ENCODE measurements at regions not wholly inside any gene's neighbourhood (a gene's known extent, or its start where the extent isn't known, plus 50 kb on each side); places are given as distances from the start of the nearest gene placed in this dataset.

DNA sequence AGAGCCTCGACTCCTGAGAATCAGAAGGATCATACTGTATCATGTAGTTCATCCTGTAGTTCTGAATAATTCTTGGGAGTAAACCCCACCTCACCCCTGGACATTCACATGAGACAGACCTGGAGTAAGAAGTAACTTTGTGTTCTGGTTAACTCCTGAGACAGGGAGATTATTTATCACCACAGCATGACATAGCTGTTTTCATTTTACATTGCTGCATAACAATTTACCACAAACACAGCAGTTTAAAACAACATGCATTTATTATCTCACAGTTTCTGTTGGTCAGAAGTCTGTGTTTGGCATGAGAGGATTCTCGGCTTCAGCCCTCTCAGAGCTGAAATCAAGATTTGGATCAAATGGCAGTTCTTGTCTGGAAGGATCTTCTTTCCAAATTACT is 855.8 kb upstream of the FANCL start:
- no peak for DNase-seq (ENCODE audit: low read depth, low spot score)

DNA sequence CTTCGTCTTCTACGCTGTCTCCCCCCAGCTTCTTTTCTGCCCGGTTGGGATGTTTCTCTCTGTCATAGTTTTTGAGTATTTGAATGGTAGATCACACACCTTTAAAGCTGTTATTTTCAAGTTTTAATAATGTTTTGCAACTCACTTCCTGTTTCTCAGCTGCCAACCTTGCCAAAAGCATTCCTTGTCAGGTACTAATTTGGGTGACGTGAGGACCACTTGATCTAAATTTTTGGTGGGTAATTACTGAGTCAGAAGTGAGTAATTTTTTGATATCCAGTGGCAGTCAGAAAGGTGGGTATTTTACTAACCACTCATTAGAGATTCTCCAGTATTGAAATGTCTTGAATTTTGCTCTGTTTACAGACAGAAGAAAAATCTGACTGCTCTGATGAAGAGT is 852.4 kb upstream of the FANCL start:
- no peak for DNase-seq (ENCODE audit: low read depth, low spot score)

DNA sequence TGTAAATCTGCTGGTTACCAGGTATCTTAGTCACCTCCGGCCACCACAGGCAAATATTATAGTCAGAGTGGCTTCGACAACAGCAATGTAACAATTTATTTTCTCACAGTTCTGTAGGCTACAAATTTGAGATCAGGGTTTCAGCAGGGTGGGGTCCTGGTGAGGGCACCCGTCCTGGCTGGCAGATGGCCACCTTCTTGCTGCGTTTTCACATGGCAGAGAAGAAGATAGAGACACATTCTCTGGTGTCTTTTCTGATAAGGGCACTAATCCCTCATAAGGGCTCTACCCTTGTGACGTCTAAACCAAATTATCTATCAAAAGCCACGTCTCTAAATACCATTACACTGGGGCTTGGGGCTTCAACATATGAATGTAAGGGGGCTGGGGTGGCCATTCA is 843.2 kb upstream of the FANCL start:
- DNase-seq (ENCODE audit: low read depth, low spot score): no peak

DNA sequence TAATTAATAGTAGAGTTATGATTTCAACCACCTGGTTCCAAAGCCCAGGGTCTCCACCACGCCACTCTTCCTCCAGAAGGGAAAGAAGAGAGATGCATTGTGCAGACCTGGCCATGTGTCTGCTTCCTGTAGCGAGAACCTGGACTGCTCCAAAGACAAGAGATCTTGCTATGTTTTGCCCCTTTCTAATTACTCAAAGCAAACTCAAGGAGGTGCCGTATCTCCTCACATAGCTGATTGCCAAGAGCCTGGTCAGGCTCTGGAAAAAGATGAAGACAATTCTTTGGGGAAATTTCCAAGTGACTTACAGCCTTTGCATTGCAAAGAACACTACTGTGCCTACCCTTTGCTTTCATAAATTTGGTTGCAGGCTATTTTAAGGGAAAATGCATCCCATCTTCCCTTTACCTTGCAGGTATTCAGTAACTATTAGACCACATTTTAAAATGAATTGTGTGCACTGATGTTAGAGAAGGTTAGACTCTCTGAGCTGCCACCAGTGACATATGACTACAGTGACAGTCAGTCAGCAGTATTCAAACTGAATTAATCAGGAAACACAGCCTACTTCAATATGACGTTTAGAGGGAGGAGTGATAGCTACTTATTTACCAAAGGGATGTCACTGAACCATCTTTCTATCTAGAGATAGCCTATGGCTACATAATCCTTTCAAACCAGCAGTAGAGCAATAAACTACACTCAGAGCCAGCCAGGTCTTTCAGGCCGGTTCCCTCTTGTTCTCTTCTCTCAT is 842.1 kb upstream of the FANCL start:
- no peak for DNase-seq (ENCODE audit: low read depth, low spot score)

DNA sequence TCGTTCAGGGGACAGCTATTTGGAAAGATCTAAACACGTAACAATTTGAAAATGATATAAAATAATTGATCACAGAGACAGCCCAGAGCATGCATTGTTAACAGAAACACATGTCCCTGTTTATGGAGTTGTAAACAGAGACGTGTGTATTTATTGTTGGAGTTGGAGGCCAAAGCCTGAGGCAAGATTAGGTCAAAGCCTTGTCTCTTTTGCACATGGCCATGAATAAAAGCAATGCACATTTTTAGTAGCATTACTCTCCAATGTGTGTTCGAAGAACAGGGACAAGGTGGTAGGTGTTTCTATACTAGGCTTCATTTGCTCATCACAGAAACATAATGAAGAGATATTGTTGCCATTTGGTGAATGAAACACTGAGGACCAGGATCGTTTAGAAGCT is 841.5 kb upstream of the FANCL start:
- no peak for DNase-seq (ENCODE audit: low read depth, low spot score)

DNA sequence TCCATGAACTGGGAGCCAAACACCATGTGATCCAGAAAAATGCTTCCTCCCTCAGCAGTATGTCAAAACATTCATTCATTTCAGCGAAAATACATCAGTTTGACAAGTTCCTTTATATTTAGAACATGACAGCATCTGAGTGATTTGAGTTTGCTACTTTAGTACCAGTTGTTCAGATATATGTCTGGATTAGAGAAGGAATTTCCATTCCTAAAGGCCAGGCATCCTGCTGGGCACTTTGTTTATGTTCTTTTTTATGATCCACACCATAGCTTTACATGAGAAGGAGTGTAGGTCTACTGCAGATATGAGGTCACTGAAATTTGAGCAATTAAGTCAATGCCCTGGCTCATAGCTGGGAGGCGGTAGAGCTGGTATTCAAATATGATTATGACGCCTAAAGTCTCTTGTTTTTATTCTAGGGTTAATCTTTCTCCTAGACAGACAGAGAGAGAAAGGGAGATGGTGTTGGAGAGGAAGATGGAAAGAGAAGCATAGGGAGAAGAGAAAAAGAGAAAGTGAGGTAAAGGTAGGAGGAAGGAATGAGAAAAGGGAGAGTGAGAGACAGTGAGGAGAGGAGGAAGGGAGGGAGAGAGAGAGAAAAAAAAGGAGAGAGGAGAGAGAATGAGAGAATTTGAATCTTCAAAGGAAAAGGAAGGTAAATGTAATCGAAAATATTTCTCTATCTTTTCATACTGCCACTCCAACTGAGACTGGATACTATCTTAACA is 839.5 kb upstream of the FANCL start:
- DNase-seq (ENCODE audit: low read depth, low spot score): no peak

DNA sequence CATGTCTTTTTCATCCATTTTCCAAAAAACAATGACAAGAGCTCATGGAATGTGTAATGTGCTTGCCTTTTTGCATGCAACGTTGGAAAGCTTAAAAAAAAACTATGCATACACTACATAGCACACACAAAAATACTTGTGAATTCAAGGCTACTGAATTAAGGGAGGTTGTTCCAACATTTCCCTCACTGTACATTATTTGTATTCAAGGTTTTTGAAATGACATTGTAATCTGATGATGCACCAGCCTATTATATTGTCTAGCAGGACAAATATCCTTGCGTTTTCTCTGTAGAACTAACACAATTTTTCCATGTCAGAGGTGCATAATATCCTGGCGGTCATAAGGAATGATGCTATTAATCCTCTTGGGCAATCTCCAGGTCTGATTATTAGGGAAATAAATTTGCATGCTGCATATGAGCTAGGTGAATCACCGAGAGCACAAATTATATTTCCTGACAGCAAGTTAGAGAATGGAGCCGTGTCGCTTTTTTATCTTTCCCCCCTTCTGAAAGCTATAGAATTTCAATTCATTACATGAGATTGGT is 836.9 kb upstream of the FANCL start:
- no peak for DNase-seq (ENCODE audit: low read depth, low spot score)

DNA sequence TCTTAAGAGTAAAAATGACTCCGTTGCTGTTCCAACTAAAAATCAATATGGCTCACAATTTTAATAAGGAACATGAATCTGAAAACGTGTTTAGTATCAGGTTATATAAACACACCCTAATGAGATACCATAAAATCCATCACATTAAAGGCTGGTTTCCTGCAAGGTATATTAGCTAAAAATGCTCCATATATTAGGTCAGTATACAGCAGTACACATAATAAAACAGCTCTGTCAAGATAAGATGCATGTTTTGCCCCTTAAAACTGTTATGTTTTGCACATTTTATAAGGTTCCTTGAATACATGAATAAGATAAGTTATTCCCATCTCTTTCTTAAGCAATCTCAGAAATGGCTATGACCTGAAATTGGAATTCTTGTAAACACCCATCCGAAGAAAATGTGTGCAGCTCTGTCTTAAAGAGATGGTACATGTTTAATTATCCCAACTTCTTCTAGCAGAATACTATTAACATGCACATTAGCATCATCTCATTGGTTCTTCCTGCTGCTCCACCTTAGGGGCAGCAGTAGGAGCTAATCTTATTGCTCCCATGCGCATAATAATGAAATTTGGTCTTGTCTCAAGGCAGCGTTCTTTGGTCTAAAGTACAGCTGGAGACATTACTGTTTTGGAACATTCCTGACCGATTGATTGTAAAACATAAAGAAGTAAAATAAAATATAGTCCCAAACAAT is 836.1 kb upstream of the FANCL start:
- no peak for DNase-seq (ENCODE audit: low read depth, low spot score)

DNA sequence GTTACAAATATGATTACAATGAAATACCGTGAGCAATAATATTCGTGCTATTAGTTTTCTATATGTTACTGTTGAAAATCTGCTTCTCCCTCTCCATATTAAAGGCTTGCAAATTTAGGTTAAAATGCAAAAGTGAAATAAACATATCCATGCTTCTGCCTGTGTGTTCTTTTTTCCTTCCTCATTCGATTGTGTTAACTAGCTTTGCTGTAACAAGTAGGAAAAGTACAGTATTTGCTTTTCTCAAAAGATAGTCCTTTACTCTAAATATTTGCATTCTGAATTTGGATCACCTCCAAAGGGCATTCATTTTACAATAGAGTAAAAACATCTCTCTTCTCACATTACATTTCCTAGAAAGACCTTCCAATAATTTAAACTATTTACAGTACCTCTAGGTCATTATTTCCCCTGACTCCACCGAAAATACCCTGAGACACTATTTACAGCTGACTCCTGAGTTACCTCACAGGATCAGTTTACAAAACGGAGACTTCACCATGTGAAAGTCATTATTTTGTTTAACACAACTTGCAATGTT is 835.0 kb upstream of the FANCL start:
- DNase-seq (ENCODE audit: low read depth, low spot score): no peak

DNA sequence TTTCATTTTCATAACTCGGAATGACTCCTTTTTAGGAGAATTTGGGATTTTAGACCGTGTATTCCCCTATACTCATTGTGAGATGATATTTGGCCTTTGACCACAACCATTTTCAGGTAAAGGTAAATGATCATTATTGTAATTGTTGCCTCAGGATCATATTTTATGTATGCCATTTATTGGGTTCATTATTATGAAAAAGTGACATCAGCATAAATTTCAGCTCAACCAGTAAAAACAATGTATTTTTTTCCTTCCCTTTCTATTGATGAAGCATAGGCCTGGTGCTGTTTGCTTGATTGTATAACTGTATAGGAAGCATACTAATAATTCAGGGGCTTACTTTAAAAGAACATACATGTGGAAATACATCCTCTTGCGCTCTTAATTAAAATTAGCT is 832.9 kb upstream of the FANCL start:
- DNase-seq (ENCODE audit: low read depth, low spot score): no peak

DNA sequence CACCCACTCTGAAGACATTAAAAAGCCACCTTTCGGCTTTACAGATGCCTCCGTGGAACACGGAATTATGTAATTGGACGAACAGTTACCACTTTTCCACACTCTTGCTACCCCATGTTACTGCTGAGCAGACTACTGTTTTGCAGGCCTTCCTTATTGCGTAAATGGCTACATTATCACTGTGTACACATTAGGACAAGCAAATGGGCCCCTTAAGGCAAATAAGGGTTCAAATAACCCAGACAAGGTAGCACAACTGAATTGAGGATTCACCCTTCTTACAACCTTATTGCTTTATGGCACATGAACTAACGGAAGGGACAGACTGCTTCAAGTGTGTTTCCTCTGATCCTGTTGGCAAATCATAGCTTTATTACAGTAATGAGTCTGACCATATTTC is 832.2 kb upstream of the FANCL start:
- DNase-seq (ENCODE audit: low read depth, low spot score): no peak

DNA sequence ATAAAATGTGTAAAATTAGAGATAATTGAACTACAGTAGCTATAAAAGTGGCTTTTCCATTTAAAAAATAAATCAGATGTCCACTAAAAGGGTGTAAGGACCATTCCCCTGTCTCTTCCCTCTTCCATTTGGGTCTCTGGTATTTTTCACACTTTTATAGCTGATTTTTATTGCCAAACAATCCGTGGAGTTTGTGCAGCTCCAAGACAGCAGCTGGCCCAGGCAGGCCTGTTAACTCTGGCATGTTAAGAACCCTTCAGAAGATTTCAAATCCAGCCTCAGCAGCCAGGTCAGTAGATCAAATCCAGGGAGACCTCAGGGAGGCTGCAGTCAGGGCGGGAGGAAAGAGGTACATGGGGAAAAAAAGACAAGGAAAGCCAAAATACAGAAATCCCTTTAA is 827.1 kb upstream of the FANCL start:
- no peak for DNase-seq (ENCODE audit: low read depth, low spot score)

DNA sequence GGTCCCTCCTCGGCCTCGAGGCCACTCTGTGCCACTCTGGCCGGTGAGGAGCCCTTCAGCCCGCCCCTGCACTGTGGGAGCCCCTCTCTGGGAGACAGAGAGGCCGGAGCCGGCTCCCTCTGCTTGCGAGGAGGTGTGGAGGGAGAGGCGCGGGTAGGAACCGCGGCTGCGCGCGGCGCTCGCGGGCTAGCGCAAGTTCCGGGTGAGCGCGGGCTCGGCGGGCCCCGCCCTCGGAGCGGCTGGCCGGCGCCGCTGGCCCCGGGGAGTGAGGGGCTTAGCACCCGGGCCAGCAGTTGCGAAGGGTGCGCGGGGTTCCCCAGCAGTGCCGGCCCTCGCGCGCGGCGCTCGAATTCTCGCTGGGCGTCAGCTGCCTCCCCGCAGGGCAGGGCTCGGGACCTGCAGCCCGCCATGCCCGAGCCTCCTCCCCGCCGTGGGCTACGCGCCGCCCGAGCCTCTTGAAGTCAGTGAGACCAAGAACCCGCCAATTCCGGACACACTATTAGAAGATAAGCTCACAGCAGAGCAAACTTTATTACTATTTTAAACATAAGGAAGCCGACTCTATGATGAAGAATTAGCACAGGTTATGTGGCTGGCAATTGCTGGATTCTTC is 825.8 kb upstream of the FANCL start:
- DNase-seq (ENCODE audit: low read depth, low spot score): no peak

DNA sequence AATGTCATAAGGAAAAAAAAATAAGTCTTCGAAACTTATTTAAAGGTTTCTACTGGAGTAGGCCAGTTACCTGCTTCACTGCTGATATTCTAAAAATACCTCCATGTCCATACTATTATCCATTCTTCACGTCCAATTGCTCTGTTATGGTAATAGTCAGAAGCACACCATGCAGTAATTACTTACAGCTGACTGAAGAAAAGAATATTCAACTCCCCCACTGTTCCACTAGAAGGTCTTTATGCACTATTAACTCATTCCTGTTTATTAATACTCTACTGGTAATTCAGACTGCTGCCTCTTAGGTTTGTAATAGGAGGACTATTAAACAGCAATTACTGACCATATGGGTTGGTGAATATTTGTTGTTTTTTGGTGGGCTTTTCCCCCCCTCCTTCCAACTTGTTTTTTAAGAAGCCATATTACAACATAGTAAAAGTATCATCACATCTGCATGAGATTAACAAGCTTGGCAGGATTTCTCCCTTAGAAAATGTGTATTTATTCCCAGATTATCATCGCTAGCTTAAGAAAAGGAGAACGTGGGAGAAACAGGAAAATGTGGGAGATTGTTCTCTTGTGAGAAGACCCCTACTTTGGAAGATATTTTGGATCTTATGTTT is 806.4 kb upstream of the FANCL start:
- no peak for DNase-seq (ENCODE audit: low read depth, low spot score)

DNA sequence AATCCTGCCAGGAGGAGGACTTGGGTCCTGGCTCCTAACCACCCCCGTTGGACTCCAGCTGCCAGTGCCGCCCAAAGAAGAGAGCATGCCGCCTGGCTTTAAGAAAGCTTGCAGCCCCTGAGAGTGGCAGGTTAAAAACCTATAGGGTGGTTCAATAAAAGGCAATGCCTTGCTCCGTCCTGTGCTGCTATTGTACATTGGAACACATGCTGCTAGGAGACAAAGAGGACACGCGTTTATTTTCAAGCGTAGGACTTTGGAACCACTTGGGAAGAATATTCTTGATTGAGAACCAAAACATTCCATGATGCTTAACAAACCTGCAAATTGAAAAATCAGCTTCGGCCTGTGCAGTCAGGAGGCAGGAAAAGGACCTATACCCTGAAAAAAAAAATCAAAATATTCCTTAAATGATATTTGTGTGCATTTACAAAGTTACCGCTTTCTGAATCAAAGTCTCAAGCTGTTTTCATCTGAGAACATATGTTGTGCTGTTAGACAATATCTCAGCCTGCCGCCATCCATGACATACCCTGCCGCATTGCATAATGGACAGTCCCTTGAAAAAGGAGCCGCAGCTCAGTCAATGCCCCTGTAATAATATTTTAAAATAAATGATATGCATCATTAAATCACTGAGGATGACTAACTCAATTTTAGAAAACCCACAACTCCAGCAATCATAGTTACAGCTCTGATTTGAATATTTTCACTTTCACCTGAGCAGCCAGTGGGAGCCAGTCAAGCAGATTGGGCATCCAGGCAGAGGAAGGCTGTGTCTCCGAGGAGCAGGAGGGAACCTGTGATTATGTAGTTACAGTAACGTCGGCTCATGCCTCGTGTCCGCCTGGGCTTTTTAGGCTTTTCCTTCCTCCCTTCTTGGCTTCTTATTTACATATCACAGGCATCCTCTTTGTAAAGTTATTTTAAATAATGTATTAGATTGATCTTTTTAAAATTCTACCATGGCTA is 805.6 kb upstream of the FANCL start:
- no peak for DNase-seq (ENCODE audit: low read depth, low spot score)

DNA sequence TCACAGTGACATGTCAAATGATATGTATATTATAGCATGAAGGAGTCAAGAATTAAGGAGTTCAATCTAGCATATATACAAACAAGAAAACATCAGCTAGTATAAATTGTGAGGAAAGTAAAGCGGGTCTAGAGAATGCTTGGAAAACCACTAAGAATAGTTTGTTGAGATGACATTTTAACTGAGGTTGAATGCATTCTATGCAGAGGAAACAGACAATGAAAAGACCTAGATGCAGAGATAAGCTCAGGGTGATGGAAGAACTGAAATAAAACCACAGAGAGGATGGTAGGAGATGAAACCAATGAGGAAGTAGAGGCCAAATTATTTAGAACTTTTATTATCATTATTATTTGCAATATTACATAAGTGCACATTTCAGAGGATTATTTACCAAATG is 803.6 kb upstream of the FANCL start:
- no peak for DNase-seq (ENCODE audit: low read depth, low spot score)

DNA sequence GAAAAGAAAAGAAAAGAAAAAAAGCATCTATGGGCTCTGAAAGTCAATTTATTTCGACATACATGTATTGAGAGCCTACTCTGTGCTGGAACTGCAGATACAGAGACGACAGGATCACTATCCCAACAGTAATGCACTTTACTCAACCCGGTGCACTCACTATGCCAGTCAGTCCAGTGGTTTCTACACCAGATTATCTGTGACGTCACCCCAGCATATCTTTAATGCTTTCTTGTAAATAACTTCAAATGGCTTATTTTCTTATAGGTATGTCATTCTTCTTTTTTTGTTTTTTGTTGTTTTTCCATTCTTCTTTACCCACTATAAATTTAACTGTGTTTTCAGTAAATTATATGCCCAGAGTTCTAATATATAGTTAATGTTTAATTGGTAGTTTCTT is 800.0 kb upstream of the FANCL start:
- DNase-seq (ENCODE audit: low read depth, low spot score): no peak

DNA sequence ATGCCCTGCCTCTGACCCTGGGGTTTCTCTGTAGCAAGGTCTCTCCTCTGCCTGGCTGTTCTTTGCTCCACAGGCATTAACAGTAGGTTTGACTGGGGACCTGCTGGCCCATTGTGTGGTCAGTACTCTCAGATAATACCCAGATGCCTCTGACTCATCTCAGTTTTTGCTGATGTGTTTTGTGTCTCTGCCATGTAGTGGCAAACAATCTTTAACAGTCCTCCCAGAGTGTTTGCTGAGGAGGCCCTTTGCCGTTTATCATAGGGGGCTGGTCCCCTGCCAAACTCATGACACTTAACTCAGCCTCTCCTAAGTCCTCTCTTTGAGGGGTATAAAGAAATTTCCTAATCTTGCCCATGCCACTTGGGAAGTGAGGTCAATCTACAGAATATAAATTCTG is 793.7 kb upstream of the FANCL start:
- DNase-seq (ENCODE audit: low read depth, low spot score): no peak

DNA sequence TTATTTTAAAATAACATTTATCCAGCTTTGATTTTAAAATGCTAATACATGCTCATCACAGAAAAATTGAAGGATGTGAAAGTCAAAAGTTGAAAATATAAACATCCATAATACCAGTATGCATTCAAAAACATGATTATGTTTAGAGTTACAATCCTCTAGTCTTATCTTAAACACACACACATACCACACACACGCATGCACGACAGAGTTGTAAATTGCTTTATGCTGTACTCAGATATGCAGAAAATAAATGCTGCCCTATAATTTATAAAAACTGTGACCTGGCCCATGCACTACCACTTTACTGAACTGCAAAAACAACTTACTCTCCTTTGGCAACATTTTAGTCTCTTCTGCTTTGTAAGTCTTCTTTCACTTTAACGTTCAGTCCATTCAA is 793.0 kb upstream of the FANCL start:
- DNase-seq (ENCODE audit: low read depth, low spot score): no peak

DNA sequence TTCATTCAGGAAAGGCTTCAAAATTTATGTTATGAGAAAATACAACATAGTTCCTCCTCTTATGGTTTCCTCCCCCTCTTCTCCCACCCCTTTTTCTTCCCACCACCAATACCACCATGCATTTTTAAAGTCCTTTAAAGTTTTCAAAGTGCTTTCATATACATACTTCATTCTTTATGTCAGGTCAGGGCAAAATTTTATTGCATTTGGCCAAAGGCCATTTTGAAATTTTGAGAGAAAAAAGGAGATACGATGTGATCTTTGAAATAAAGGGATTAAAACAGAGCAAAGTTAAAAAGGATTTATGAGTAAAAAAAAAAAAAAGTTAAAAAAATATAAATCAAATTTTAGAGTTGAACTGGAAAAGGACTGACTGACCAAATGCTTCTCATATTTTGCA is 792.5 kb upstream of the FANCL start:
- no peak for DNase-seq (ENCODE audit: low read depth, low spot score)

Data from iPS DF 19.7 (cell line).